ENCODE measurements at regions not wholly inside any gene's neighbourhood (a gene's known extent, or its start where the extent isn't known, plus 50 kb on each side); places are given as distances from the start of the nearest gene placed in this dataset.
"Not testable (repeated sequence)": the region's sequence is repeated elsewhere in the genome, so short reads cannot be mapped to it uniquely, and the experiment has no call there.

- TF ChIP-seq POLR2A (IDR thresholded peaks at IDR 0.05) = no peak
- peak in 1 of 5 experiments; percentile 10 for TF ChIP-seq CTCF (IDR thresholded peaks at IDR 0.05)
- H3K27ac ChIP-seq = no peak overlapping the region
- DNase-seq (ENCODE audit: low spot score in 2 of 2) = no peak
- no peaks in the 10 kb centered on the region for H3K27me3 ChIP-seq
- H3K4me3 ChIP-seq = no peak overlapping the region
- WGBS, 2 donors = 16 to 23% methylated on average over 7 of the region's 7 CpGs
- no peaks in the 10 kb centered on the region for H3K9me3 ChIP-seq
- no peaks in the 10 kb centered on the region for H3K36me3 ChIP-seq
- H3K4me1 ChIP-seq = no peaks in the 10 kb centered on the region
Observed at GRCh38 chr13:65926750-65927171, 1303.4 kb downstream of the PCDH9 start.

- H3K36me3 ChIP-seq; H3K4me3 ChIP-seq; H3K9me3 ChIP-seq; DNase-seq (ENCODE audit: low spot score in 2 of 2); H3K4me1 ChIP-seq; H3K27ac ChIP-seq; H3K27me3 ChIP-seq: not testable (repeated sequence)
- WGBS, 2 donors = 90 to 97% methylated on average over 4 of the region's 4 CpGs
Observed at GRCh38 chr13:65922846-65923245, 1307.3 kb downstream of the PCDH9 start.

GRCh38 chr13:65921933-65922332 lies 1308.2 kb downstream of the PCDH9 start:
- TF ChIP-seq POLR2A (IDR thresholded peaks at IDR 0.05) (no peak), EP300 (IDR thresholded peaks at IDR 0.05) (no peak), CTCF (IDR thresholded peaks at IDR 0.05) (no peak)
- no peaks in the 10 kb centered on the region for H3K9me3 ChIP-seq
- 92 to 94% methylated on average over 2 of the region's 2 CpGs for WGBS, 2 donors

GRCh38 chr13:65917731-65918130 lies 1312.4 kb downstream of the PCDH9 start:
- H3K27me3 ChIP-seq = no peaks in the 10 kb centered on the region
- TF ChIP-seq EP300 (IDR thresholded peaks at IDR 0.05) (no peak), CTCF (IDR thresholded peaks at IDR 0.05) (no peak), POLR2A (IDR thresholded peaks at IDR 0.05) (no peak)
- peaks cover 0 to 19% (median 0%) of the 10 kb centered on the region in 4 donors for H3K4me1 ChIP-seq
- no peak overlapping the region for H3K27ac ChIP-seq
- no peak overlapping the region for H3K4me3 ChIP-seq
- H3K9me3 ChIP-seq = no peaks in the 10 kb centered on the region
- no peaks in the 10 kb centered on the region for H3K36me3 ChIP-seq
- DNase-seq (ENCODE audit: low spot score in 2 of 2) = no peak
- WGBS, 2 donors = 83 to 91% methylated on average over 3 of the region's 3 CpGs

More at GRCh38 chr13:65921933-65922332, 1308.2 kb downstream of the PCDH9 start:
- H3K4me1 ChIP-seq = no peaks in the 10 kb centered on the region
- no peak overlapping the region for H3K4me3 ChIP-seq
- no peaks in the 10 kb centered on the region for H3K27me3 ChIP-seq
- DNase-seq (ENCODE audit: low spot score in 2 of 2) = no peak
- H3K36me3 ChIP-seq = no peaks in the 10 kb centered on the region
- H3K27ac ChIP-seq = no peak overlapping the region

- H3K4me1 ChIP-seq = peaks cover 0 to 24% (median 0%) of the 10 kb centered on the region in 4 donors
- DNase-seq (ENCODE audit: low spot score in 2 of 2) = no peak
- H3K27me3 ChIP-seq = no peaks in the 10 kb centered on the region
- H3K9me3 ChIP-seq = no peaks in the 10 kb centered on the region
- 93 to 97% methylated on average over 1 of the region's 1 CpG for WGBS, 2 donors
- H3K27ac ChIP-seq = no peak overlapping the region
- H3K4me3 ChIP-seq = no peak overlapping the region
- H3K36me3 ChIP-seq = no peaks in the 10 kb centered on the region
- TF ChIP-seq CTCF (IDR thresholded peaks at IDR 0.05) = no peak
Observed at GRCh38 chr13:65915195-65915594, 1314.9 kb downstream of the PCDH9 start.

GRCh38 chr13:65914716-65915115 lies 1315.4 kb downstream of the PCDH9 start:
- Histone ChIP-seq H3K4me1 (peaks cover 0 to 24% (median 0%) of the 10 kb centered on the region in 4 donors), H3K27ac (no peak overlapping the region), H3K4me3 (no peak overlapping the region), H3K27me3 (no peaks in the 10 kb centered on the region), H3K9me3 (no peaks in the 10 kb centered on the region), H3K36me3 (no peaks in the 10 kb centered on the region)
- 84 to 90% methylated on average over 1 of the region's 1 CpG for WGBS, 2 donors
- no peak for TF ChIP-seq CTCF (IDR thresholded peaks at IDR 0.05)
- TF ChIP-seq EP300 (IDR thresholded peaks at IDR 0.05) = no peak
- no peak for TF ChIP-seq POLR2A (IDR thresholded peaks at IDR 0.05)
- DNase-seq (ENCODE audit: low spot score in 2 of 2) = no peak
